ENCODE measurements at regions not wholly inside any gene's neighbourhood (a gene's known extent, or its start where the extent isn't known, plus 50 kb on each side); places are given as distances from the start of the nearest gene placed in this dataset.

DNA sequence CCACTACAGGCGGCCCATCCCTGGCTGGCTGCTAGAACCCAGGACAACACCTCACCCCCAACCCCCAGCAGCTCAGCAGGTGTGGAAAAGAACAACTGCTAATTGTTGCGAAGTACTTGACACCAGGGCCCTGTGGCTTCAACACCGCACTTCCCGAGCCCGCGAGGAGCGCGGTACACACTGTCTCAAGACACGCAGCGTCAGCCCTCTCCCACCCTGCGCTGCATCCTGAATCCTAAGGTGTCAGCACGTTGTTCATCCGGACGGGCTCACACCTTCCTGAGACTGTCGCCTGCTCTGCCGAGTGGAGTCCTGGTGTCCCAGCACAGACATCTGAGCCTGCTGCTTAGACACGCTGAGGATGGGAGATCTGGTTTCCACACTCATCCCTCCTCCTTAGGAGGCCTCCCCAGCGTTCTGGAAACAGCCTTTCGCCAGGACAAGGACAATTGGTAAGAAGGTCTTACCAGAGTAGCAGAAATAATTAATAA is 1336.2 kb downstream of the BRD1 start:
- H3K9me3 ChIP-seq (ENCODE audit: control insufficient read depth in 2 of 2, low read length in 2 of 2): no peaks in the 10 kb centered on the region
- H3K4me1 ChIP-seq (ENCODE audit: control insufficient read depth, insufficient read depth, low read length, poor library complexity, severe bottlenecking): no peaks in the 10 kb centered on the region
- no peak overlapping the region for H3K4me3 ChIP-seq (ENCODE audit: low read depth, low read length)
- no peak overlapping the region for H3K27ac Mint-ChIP-seq
- H3K36me3 Mint-ChIP-seq: no peaks in the 10 kb centered on the region
- DNase-seq (no peak), ATAC-seq (ENCODE audit: low read depth in 2 of 2) (no peak)
- H3K4me3 Mint-ChIP-seq: no peak overlapping the region
- peaks cover 0 to 2% (median 0%) of the 10 kb centered on the region in 7 donors for H3K9me3 Mint-ChIP-seq
- peaks cover 5% of the 10 kb centered on the region for H3K27me3 ChIP-seq (ENCODE audit: control insufficient read depth, insufficient read depth, low read length)
- H3K4me1 Mint-ChIP-seq: peaks cover 0 to 7% (median 0%) of the 10 kb centered on the region in 4 donors
- H3K36me3 ChIP-seq (ENCODE audit: control insufficient read depth, insufficient read depth, low read length): no peaks in the 10 kb centered on the region
- H3K27ac ChIP-seq (ENCODE audit: insufficient read depth, low read length, poor library complexity, severe bottlenecking): no peak overlapping the region
- H3K27me3 Mint-ChIP-seq: peaks cover 34% of the 10 kb centered on the region

DNA sequence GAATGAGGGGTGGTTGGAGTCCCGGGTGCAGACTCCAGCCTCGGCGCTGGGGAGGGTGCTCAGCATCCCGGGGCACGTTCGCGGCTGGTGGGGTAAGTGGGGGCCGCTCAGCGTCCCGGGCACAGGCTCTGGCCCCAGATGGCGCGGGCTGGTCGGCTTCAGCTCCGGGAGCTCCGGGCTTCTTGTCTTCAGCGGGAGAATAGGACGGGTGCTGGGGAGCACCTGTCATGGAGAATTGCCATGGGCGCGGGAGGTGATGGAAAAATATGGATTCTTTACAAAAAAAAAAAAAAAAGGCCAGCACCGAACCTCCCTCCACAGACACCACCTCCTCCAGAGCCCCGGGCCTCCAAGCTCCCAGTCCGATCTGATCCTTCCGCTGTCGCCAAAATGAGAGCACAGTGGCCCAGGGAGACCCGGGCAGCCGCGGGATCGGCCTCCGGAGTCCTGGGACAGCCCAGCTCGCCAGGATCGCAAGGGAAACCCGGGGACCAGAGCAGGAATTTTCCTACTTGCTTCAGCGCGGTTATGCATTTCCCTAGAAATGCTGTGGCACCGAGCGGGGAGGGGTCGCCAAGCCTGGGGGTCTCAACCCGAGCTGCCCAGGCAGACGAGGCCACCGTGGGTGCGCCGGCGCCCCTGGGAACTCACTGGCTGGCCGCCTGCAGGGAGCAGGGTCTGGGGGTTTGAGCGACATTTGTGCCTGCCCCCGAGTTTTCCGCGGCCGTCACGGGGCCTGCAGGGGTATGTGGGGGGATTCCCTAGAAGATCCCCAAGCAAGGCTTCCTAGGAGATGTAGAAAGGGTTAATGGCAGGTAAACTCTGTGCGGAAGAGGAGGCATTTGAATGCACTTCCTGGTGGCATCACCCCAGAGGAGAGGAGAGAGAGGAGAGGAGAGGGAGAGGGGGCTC is 1336.9 kb downstream of the BRD1 start:
- peaks cover 39% of the 10 kb centered on the region for H3K27me3 Mint-ChIP-seq
- Histone ChIP-seq H3K27ac (ENCODE audit: insufficient read depth, low read length, poor library complexity, severe bottlenecking) (no peak overlapping the region), H3K4me1 (ENCODE audit: control insufficient read depth, insufficient read depth, low read length, poor library complexity, severe bottlenecking) (no peaks in the 10 kb centered on the region), H3K4me3 (ENCODE audit: low read depth, low read length) (no peak overlapping the region), H3K36me3 (ENCODE audit: control insufficient read depth, insufficient read depth, low read length) (no peaks in the 10 kb centered on the region), H3K9me3 (ENCODE audit: control insufficient read depth in 2 of 2, low read length in 2 of 2) (no peaks in the 10 kb centered on the region), H3K27me3 (ENCODE audit: control insufficient read depth, insufficient read depth, low read length) (peaks cover 5% of the 10 kb centered on the region)
- ATAC-seq (ENCODE audit: low read depth in 2 of 2) (no peak), DNase-seq (no peak)
- H3K4me3 Mint-ChIP-seq: no peak overlapping the region
- H3K36me3 Mint-ChIP-seq: no peaks in the 10 kb centered on the region
- H3K4me1 Mint-ChIP-seq: peaks cover 0 to 7% (median 0%) of the 10 kb centered on the region in 4 donors
- H3K9me3 Mint-ChIP-seq: peaks cover 0 to 1% (median 0%) of the 10 kb centered on the region in 7 donors
- no peak overlapping the region for H3K27ac Mint-ChIP-seq

DNA sequence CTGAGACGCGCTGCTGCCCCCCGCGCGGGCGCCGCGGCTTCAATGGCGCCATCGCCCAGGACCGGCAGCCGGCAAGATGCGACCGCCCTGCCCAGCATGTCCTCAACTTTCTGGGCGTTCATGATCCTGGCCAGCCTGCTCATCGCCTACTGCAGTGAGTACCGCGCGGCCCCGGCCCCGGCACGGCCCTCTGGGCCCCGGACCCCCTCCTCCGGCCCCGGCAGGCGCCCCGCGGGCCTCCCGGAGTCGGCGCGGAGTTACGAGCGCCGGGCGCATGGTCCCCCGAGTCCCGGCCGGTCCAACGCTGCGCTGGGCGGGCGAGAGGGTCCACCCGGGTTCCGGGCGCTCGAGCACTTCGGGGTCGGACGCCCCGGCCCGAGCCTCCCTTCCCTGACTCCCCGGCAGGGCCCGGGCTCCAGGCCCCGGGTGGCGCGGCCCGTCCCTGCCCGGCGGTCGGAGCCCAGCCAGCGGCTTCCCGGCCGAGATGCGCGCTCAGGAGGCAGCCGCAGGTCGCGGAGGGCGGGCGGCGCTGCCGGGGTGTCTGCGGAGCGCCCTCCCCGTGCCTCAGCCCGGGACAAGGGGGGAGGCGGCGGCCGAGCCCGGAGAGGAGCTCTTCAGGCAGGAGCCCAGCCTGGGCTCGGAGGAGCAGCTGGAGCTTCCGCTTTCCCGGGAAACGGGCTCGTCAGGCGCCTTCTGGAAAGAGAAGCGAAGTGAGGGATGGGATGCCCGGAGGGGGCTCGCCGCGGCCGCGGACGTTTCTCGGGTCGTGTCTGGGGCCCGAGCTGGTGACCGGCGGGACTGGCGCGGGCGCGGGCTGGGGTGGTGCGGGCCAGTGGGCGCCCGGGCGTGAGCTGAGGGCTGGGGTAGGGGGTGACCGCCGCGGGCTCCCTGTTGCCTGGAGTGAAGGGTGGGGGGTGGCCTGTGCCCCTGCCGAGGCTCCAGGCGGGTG is 1337.8 kb downstream of the BRD1 start:
- no peak overlapping the region for H3K4me3 Mint-ChIP-seq
- H3K4me1 Mint-ChIP-seq: peaks cover 0 to 7% (median 0%) of the 10 kb centered on the region in 4 donors
- H3K9me3 Mint-ChIP-seq: peaks cover 0 to 1% (median 0%) of the 10 kb centered on the region in 7 donors
- DNase-seq: no peak
- peaks cover 39% of the 10 kb centered on the region for H3K27me3 Mint-ChIP-seq
- no peak overlapping the region for H3K27ac Mint-ChIP-seq
- no peak for ATAC-seq (ENCODE audit: low read depth in 2 of 2)
- Histone ChIP-seq H3K36me3 (ENCODE audit: control insufficient read depth, insufficient read depth, low read length) (no peaks in the 10 kb centered on the region), H3K27me3 (ENCODE audit: control insufficient read depth, insufficient read depth, low read length) (peaks cover 5% of the 10 kb centered on the region), H3K27ac (ENCODE audit: insufficient read depth, low read length, poor library complexity, severe bottlenecking) (no peak overlapping the region), H3K4me3 (ENCODE audit: low read depth, low read length) (no peak overlapping the region), H3K9me3 (ENCODE audit: control insufficient read depth in 2 of 2, low read length in 2 of 2) (no peaks in the 10 kb centered on the region), H3K4me1 (ENCODE audit: control insufficient read depth, insufficient read depth, low read length, poor library complexity, severe bottlenecking) (no peaks in the 10 kb centered on the region)
- H3K36me3 Mint-ChIP-seq: no peaks in the 10 kb centered on the region

DNA sequence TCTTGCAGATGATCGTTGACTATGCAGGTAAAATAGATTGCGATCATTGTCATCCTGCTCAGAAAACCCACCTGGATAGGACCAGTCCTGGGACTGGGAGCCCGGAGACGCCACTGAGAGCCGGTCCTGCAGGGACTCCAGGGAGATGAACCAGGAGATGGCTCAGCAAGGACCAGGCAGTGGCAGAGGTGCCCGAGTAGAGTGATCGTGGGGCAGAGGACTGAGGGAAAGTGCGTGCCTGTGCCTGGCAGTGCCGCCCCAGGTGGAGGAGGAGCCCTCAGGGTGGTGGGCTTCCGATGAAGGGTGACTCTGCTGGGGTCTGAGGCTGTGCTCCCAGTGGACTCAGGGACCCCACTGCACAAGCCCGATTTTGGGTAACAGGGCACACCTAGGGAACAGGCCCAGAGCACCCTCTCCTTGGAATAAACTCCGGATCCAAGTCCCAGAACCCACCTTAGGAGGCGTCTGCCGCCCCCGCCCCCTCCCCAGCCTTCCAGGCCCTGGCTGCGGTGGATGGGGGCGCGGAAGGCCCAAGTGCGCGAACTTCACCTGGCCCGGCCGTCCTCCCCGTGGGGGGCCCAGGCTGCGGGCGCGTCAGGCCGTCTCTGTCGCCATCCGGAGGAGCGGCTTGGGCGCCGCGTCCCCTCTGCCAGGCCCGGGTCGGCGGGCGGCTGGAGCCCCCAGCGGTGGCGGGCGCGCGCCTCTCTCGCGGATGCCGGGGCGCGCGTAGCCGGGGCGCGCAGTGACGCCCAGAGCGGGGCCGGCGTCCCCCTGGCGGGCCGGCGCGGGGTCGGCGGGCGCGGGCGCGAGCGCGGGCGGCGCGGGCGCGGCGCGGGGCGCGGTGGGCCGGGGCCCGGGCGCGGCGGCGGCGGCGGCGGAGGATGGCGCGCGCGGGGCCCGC is 1338.8 kb downstream of the BRD1 start:
- Mint-ChIP-seq H3K27me3 (peaks cover 39% of the 10 kb centered on the region), H3K4me3 (no peak overlapping the region), H3K9me3 (peaks cover 0 to 1% (median 0%) of the 10 kb centered on the region in 7 donors), H3K36me3 (no peaks in the 10 kb centered on the region), H3K4me1 (peaks cover 0 to 7% (median 0%) of the 10 kb centered on the region in 4 donors), H3K27ac (no peak overlapping the region)
- no peaks in the 10 kb centered on the region for H3K4me1 ChIP-seq (ENCODE audit: control insufficient read depth, insufficient read depth, low read length, poor library complexity, severe bottlenecking)
- DNase-seq: no peak
- H3K36me3 ChIP-seq (ENCODE audit: control insufficient read depth, insufficient read depth, low read length): no peaks in the 10 kb centered on the region
- H3K27me3 ChIP-seq (ENCODE audit: control insufficient read depth, insufficient read depth, low read length): peaks cover 5% of the 10 kb centered on the region
- no peaks in the 10 kb centered on the region for H3K9me3 ChIP-seq (ENCODE audit: control insufficient read depth in 2 of 2, low read length in 2 of 2)
- H3K27ac ChIP-seq (ENCODE audit: insufficient read depth, low read length, poor library complexity, severe bottlenecking): no peak overlapping the region
- H3K4me3 ChIP-seq (ENCODE audit: low read depth, low read length): no peak overlapping the region
- ATAC-seq (ENCODE audit: low read depth in 2 of 2): no peak

DNA sequence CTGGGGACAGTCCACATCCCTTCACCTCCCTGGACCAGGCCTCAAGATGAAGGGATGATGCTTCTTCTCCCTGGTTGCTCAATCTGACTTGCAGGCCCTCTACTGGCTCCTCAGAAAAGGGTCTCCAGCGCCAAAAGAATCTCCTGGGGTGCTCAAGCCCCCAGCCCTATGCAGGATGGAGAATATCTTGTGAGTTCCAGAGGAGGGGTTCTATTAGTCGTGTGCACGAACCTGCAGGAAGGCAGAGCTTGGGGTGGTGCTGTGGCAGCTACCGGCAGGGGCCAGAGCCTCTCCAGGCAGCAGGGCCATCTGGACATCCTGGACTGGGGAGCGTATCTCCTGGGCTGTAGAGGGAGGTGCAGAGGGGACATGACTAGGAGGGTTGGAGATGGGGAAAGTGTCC is 1339.5 kb downstream of the BRD1 start:
- Histone ChIP-seq H3K4me3 (ENCODE audit: low read depth, low read length) (no peak overlapping the region), H3K27me3 (ENCODE audit: control insufficient read depth, insufficient read depth, low read length) (peaks cover 5% of the 10 kb centered on the region), H3K27ac (ENCODE audit: insufficient read depth, low read length, poor library complexity, severe bottlenecking) (no peak overlapping the region), H3K4me1 (ENCODE audit: control insufficient read depth, insufficient read depth, low read length, poor library complexity, severe bottlenecking) (no peaks in the 10 kb centered on the region), H3K36me3 (ENCODE audit: control insufficient read depth, insufficient read depth, low read length) (no peaks in the 10 kb centered on the region), H3K9me3 (ENCODE audit: control insufficient read depth in 2 of 2, low read length in 2 of 2) (no peaks in the 10 kb centered on the region)
- no peak overlapping the region for H3K4me3 Mint-ChIP-seq
- H3K27me3 Mint-ChIP-seq: peaks cover 39% of the 10 kb centered on the region
- ATAC-seq (ENCODE audit: low read depth in 2 of 2) (no peak), DNase-seq (no peak)
- peaks cover 0 to 1% (median 0%) of the 10 kb centered on the region in 7 donors for H3K9me3 Mint-ChIP-seq
- H3K27ac Mint-ChIP-seq: no peak overlapping the region
- peaks cover 0 to 7% (median 0%) of the 10 kb centered on the region in 4 donors for H3K4me1 Mint-ChIP-seq
- H3K36me3 Mint-ChIP-seq: no peaks in the 10 kb centered on the region

DNA sequence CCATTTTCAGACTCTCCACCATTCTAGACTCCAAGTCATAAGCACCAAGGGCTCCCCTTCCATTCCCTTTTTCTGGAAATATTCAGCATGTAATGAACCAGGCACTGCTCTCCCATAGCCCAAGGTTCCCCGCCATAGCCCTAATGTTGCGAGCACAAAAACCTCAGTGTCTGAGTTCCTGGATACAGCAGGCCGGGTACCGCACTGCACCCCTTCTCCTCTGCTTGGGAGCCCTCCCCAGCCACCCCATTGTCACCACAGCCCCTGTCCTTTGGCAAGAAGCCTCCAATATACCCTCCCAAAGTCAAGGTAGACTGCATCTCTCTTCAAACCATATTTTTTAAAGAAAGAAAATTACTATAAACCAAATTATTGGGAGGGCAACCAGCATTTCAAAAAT is 1341.1 kb downstream of the BRD1 start:
- no peaks in the 10 kb centered on the region for H3K36me3 ChIP-seq (ENCODE audit: control insufficient read depth, insufficient read depth, low read length)
- peaks cover 0 to 1% (median 0%) of the 10 kb centered on the region in 7 donors for H3K9me3 Mint-ChIP-seq
- H3K4me1 ChIP-seq (ENCODE audit: control insufficient read depth, insufficient read depth, low read length, poor library complexity, severe bottlenecking): no peaks in the 10 kb centered on the region
- no peak overlapping the region for H3K27ac ChIP-seq (ENCODE audit: insufficient read depth, low read length, poor library complexity, severe bottlenecking)
- DNase-seq (no peak), ATAC-seq (ENCODE audit: low read depth in 2 of 2) (no peak)
- no peak overlapping the region for H3K4me3 Mint-ChIP-seq
- peaks cover 0 to 3% (median 0%) of the 10 kb centered on the region in 4 donors for H3K4me1 Mint-ChIP-seq
- H3K27me3 ChIP-seq (ENCODE audit: control insufficient read depth, insufficient read depth, low read length): peaks cover 3% of the 10 kb centered on the region
- H3K27me3 Mint-ChIP-seq: peaks cover 24% of the 10 kb centered on the region
- no peak overlapping the region for H3K4me3 ChIP-seq (ENCODE audit: low read depth, low read length)
- no peak overlapping the region for H3K27ac Mint-ChIP-seq
- no peaks in the 10 kb centered on the region for H3K36me3 Mint-ChIP-seq
- H3K9me3 ChIP-seq (ENCODE audit: control insufficient read depth in 2 of 2, low read length in 2 of 2): no peaks in the 10 kb centered on the region

DNA sequence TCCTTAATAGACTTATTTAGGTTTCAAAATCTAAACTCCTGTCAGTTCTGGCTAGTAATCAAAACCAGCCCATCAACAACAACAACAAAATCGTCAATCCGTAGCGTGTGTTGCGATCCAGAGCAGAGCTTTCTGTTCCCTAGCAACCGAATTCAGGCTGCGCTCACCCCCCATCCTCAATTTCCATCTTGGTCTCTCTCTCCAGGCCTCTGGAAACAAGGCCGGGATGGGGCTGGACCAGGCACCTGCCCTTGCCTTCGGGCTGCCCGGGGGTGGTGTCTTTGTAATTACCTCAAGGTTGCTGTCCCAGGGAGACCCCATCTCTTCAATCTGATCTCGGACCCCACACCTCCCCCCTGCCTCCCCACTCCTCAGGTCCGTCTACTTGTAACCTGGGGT is 1341.5 kb downstream of the BRD1 start:
- H3K36me3 ChIP-seq (ENCODE audit: control insufficient read depth, insufficient read depth, low read length): no peaks in the 10 kb centered on the region
- H3K27me3 ChIP-seq (ENCODE audit: control insufficient read depth, insufficient read depth, low read length): peaks cover 2% of the 10 kb centered on the region
- no peaks in the 10 kb centered on the region for H3K4me1 ChIP-seq (ENCODE audit: control insufficient read depth, insufficient read depth, low read length, poor library complexity, severe bottlenecking)
- Mint-ChIP-seq H3K9me3 (peaks cover 0 to 1% (median 0%) of the 10 kb centered on the region in 7 donors), H3K27me3 (peaks cover 20% of the 10 kb centered on the region), H3K4me3 (no peak overlapping the region), H3K4me1 (peaks cover 0 to 2% (median 0%) of the 10 kb centered on the region in 4 donors), H3K27ac (no peak overlapping the region), H3K36me3 (no peaks in the 10 kb centered on the region)
- no peaks in the 10 kb centered on the region for H3K9me3 ChIP-seq (ENCODE audit: control insufficient read depth in 2 of 2, low read length in 2 of 2)
- DNase-seq: no peak
- no peak for ATAC-seq (ENCODE audit: low read depth in 2 of 2)
- H3K4me3 ChIP-seq (ENCODE audit: low read depth, low read length): no peak overlapping the region
- no peak overlapping the region for H3K27ac ChIP-seq (ENCODE audit: insufficient read depth, low read length, poor library complexity, severe bottlenecking)
